Erythroblast (primary cell): ENCODE measurements at regions not wholly inside any gene's neighbourhood (a gene's known extent, or its start where the extent isn't known, plus 50 kb on each side); places are given as distances from the start of the nearest gene placed in this dataset.

Source experiments
- GATA1 ChIP-seq: IDR thresholded peaks from 2 replicates; pipeline ENCODE4 v1.6.1; 2011; ENCODE audit warnings: low read depth, mild to moderate bottlenecking, control low read depth, low read length, moderate library complexity
- POLR2A ChIP-seq: IDR thresholded peaks from 2 replicates; pipeline ENCODE4 v1.6.1; 2011; ENCODE audit warnings: mild to moderate bottlenecking, low read length

- no peak for TF ChIP-seq POLR2A
- no peak for TF ChIP-seq GATA1
Observed at GRCh38 chr10:78225594-78225993, 191.9 kb downstream of the RPS24 start.
